HG03571 (cell line): ENCODE measurements at regions not wholly inside any gene's neighbourhood (a gene's known extent, or its start where the extent isn't known, plus 50 kb on each side); places are given as distances from the start of the nearest gene placed in this dataset.

Experiments
- ATAC-seq: cut with Tn5 transposase; IDR thresholded peaks from one replicate; pipeline ENCODE4 v1.9.1; 2021; ENCODE audit not compliant: unreplicated experiment

DNA sequence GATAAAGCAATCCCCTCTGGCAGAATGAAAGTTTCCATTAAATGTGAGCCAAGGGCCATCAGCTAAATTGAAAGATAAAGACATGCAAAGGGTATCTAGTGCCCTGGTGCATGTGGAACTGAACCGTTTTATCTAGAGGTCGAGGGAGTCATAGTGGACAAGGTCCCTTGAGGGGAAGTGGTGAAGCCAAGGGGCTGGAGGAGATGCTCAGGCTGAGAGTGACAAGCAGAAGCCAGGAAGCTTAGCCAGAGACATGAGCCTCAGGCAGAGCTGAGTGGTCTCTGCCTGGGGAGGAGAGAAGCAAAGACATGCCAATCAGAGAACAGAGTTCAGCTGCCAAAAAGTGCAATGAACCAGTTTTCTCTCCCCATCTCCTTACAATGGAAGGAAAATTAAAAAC is 68.1 kb upstream of the SLC10A2 start:
- ATAC-seq, result peak; percentile 57

DNA sequence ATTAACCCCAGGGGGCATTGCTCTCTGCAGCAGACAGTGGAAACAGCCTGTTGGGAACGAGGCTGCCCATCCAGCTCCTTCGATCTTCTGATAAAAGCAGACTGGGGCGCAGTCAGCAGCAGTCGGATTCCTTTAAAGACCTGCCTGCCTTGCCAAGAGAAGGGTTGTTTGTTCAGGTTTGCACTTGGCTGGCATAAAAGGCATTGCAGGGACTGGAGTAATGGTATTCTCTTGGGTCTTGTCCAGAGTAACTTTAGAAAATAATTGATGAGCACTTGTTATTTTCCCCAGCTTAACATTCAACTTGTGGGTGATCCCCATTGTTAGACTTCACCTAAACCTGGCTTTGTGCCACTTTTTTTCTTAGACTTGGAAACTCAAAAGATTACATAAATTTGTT is 67.3 kb upstream of the SLC10A2 start:
- no peak for ATAC-seq

DNA sequence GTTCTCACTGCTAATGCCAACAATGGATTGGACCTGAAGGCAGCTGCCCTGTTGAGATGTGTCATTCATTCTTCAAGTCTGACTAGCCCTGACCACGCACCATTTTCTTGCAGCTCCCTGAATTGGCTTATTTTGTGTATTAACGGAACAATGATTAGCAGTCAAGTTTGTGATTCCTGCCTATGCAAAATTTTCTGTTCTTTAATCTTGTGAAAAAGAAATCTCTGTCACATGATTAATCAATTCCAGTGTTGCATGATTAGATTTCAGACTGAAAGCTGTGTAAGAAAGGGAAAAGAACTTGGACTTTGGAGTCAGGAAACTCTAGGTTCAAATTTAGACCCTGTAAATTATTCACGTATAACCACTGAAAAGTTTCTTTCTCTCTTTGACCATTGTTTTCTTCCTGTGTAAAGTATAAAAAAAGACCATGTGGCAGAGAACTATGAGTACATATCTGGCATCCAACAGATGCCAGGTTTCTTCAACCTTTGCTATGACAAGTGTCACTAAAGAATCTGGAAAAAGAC is 64.5 kb upstream of the SLC10A2 start:
- peak; percentile 69 for ATAC-seq

DNA sequence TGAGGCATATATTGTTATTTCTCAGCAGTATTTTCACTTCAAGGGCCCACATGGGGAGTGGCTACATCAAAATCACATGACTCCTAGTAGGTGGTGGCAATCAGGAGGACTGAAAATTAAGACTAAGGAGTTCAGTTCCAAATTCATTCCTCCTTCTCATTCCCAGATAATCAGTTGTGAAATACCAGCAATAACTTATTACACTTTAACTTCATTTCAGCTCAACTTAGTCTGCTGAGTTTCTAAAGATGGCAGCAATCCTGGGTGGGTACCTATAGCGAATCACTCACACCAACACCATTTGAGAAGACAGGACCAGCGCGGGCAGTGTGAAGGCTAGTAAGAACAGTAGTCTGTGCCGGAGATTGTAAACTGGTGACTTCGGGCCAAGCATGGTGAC is 63.9 kb upstream of the SLC10A2 start:
- ATAC-seq, result no peak
